Calu3 (cell line): ENCODE measurements at regions not wholly inside any gene's neighbourhood (a gene's known extent, or its start where the extent isn't known, plus 50 kb on each side); places are given as distances from the start of the nearest gene placed in this dataset.
"Not testable (repeated sequence)": the region's sequence is repeated elsewhere in the genome, so short reads cannot be mapped to it uniquely, and the experiment has no call there.

Source experiments
- BruUV-seq: library from RNA; stranded (reverse); fragments of 400-500 nt; replicated peaks from 2 replicates; lab custom pipeline; 2021; lab: Mats Ljungman, UMichigan
- CTCF ChIA-PET: fragments of 300-600 bp; sonication (Branson Sonifier 250); formaldehyde crosslinking; loops from one replicate; lab custom pipeline; 2022; ENCODE audit warnings: antibody characterized with exemption; lab: Charles Lee
- DNase-seq: peaks from one replicate; pipeline ENCODE4 v3.0.0; 2022
- H3K27ac Mint-ChIP-seq: one replicate; pipeline ENCODE4 v1.8.0; 2022; ENCODE audit warnings: mixed read lengths; ENCODE audit not compliant: unreplicated experiment
- H3K27me3 Mint-ChIP-seq: one replicate; pipeline ENCODE4 v1.8.0; 2022; ENCODE audit warnings: mixed read lengths; ENCODE audit not compliant: unreplicated experiment
- H3K36me3 Mint-ChIP-seq: one replicate; pipeline ENCODE4 v1.8.0; 2022; ENCODE audit warnings: mild to moderate bottlenecking, moderate library complexity, mixed read lengths; ENCODE audit not compliant: insufficient read depth, unreplicated experiment
- H3K4me1 Mint-ChIP-seq: one replicate; pipeline ENCODE4 v1.8.0; 2022; ENCODE audit warnings: mild to moderate bottlenecking, low read depth, mixed read lengths; ENCODE audit not compliant: unreplicated experiment
- H3K4me3 Mint-ChIP-seq: one replicate; pipeline ENCODE4 v1.8.0; 2022; ENCODE audit warnings: mild to moderate bottlenecking, low read depth, moderate library complexity, mixed read lengths; ENCODE audit not compliant: unreplicated experiment
- H3K9me3 Mint-ChIP-seq: one replicate; pipeline ENCODE4 v1.8.0; 2022; ENCODE audit warnings: low read depth, mixed read lengths; ENCODE audit not compliant: unreplicated experiment
- CTCF ChIP-seq: fragments of 200-600 bp; IDR thresholded peaks from one replicate; pipeline ENCODE4 v1.8.0; 2022; ENCODE audit warnings: antibody characterized with exemption; ENCODE audit not compliant: unreplicated experiment
- intact Hi-C: fragments of 100-400 bp; cut with micrococcal nuclease; formaldehyde crosslinking; loops from one replicate; pipeline ENCODE4 v1.10.0; 2022; ENCODE audit not compliant: unreplicated experiment

- Mint-ChIP-seq H3K36me3 (no peaks in the 10 kb centered on the region), H3K4me1 (no peaks in the 10 kb centered on the region), H3K27ac (no peak overlapping the region), H3K9me3 (no peaks in the 10 kb centered on the region), H3K4me3 (no peak overlapping the region), H3K27me3 (no peaks in the 10 kb centered on the region)
- intact Hi-C loops: no loop called here
- CTCF ChIA-PET: no interaction called here
- no TSS peak for BruUV-seq
- TF ChIP-seq CTCF: no peak
- DNase-seq: no peak
Measured at GRCh38 chr14:27320261-27320660, 722.4 kb upstream of the NOVA1 start.

- Mint-ChIP-seq H3K4me3 (no peak overlapping the region), H3K4me1 (no peaks in the 10 kb centered on the region), H3K9me3 (peaks cover 13% of the 10 kb centered on the region), H3K27me3 (no peaks in the 10 kb centered on the region), H3K27ac (no peak overlapping the region), H3K36me3 (no peaks in the 10 kb centered on the region)
- CTCF ChIA-PET: no interaction called here
- intact Hi-C loops: no loop called here
- TF ChIP-seq CTCF: no peak
- BruUV-seq: no TSS peak
- no peak for DNase-seq
Measured at GRCh38 chr14:27327095-27327494, 729.3 kb upstream of the NOVA1 start.

GRCh38 chr14:27338012-27338411, 740.2 kb upstream of the NOVA1 start:
- Mint-ChIP-seq H3K4me1 (no peaks in the 10 kb centered on the region), H3K27me3 (no peaks in the 10 kb centered on the region), H3K27ac (no peak overlapping the region), H3K4me3 (no peak overlapping the region), H3K9me3 (peaks cover 12% of the 10 kb centered on the region), H3K36me3 (no peaks in the 10 kb centered on the region)
- CTCF ChIA-PET: no interaction called here
- no TSS peak for BruUV-seq
- intact Hi-C loops: no loop called here
- no peak for TF ChIP-seq CTCF
- no peak for DNase-seq

GRCh38 chr14:27363036-27363435, 765.2 kb upstream of the NOVA1 start:
- H3K36me3 Mint-ChIP-seq, intact Hi-C loops, DNase-seq, BruUV-seq, H3K4me1 Mint-ChIP-seq, H3K27ac Mint-ChIP-seq, H3K4me3 Mint-ChIP-seq, CTCF ChIA-PET, H3K27me3 Mint-ChIP-seq: not testable (repeated sequence)
- peaks cover 10% of the 10 kb centered on the region for H3K9me3 Mint-ChIP-seq

GRCh38 chr14:27366596-27366995, 768.8 kb upstream of the NOVA1 start:
- intact Hi-C loops: no loop called here
- Mint-ChIP-seq H3K36me3 (no peaks in the 10 kb centered on the region), H3K27me3 (no peaks in the 10 kb centered on the region), H3K4me1 (no peaks in the 10 kb centered on the region), H3K4me3 (no peak overlapping the region), H3K9me3 (peaks cover 6% of the 10 kb centered on the region), H3K27ac (no peak overlapping the region)
- CTCF ChIA-PET: no interaction called here
- no peak for TF ChIP-seq CTCF
- no TSS peak for BruUV-seq
- DNase-seq: no peak
